ENCODE measurements at regions not wholly inside any gene's neighbourhood (a gene's known extent, or its start where the extent isn't known, plus 50 kb on each side); places are given as distances from the start of the nearest gene placed in this dataset.
"Not testable (repeated sequence)": the region's sequence is repeated elsewhere in the genome, so short reads cannot be mapped to it uniquely, and the experiment has no call there.

- no peak for ATAC-seq (ENCODE audit: low read depth in 2 of 2)
- no peaks in the 10 kb centered on the region for H3K27me3 Mint-ChIP-seq
- no peak for DNase-seq
- H3K27ac Mint-ChIP-seq = no peak overlapping the region
- Histone ChIP-seq H3K4me3 (ENCODE audit: low read depth, low read length) (no peak overlapping the region), H3K36me3 (ENCODE audit: control insufficient read depth, insufficient read depth, low read length) (no peaks in the 10 kb centered on the region), H3K4me1 (ENCODE audit: control insufficient read depth, insufficient read depth, low read length, poor library complexity, severe bottlenecking) (no peaks in the 10 kb centered on the region), H3K27me3 (ENCODE audit: control insufficient read depth, insufficient read depth, low read length) (no peaks in the 10 kb centered on the region), H3K27ac (ENCODE audit: insufficient read depth, low read length, poor library complexity, severe bottlenecking) (no peak overlapping the region), H3K9me3 (ENCODE audit: control insufficient read depth in 2 of 2, low read length in 2 of 2) (no peaks in the 10 kb centered on the region)
- H3K36me3 Mint-ChIP-seq = no peaks in the 10 kb centered on the region
- peaks cover 0 to 2% (median 0%) of the 10 kb centered on the region in 4 donors for H3K4me1 Mint-ChIP-seq
- peaks cover 0 to 7% (median 0%) of the 10 kb centered on the region in 7 donors for H3K9me3 Mint-ChIP-seq
- no peak overlapping the region for H3K4me3 Mint-ChIP-seq
These were observed 658.4 kb downstream of the UQCRFS1 start for GRCh38 chr19:28554321-28555091.

- Histone ChIP-seq H3K4me1 (ENCODE audit: control insufficient read depth, insufficient read depth, low read length, poor library complexity, severe bottlenecking) (no peaks in the 10 kb centered on the region), H3K27ac (ENCODE audit: insufficient read depth, low read length, poor library complexity, severe bottlenecking) (no peak overlapping the region), H3K9me3 (ENCODE audit: control insufficient read depth in 2 of 2, low read length in 2 of 2) (no peaks in the 10 kb centered on the region), H3K4me3 (ENCODE audit: low read depth, low read length) (no peak overlapping the region), H3K27me3 (ENCODE audit: control insufficient read depth, insufficient read depth, low read length) (no peaks in the 10 kb centered on the region), H3K36me3 (ENCODE audit: control insufficient read depth, insufficient read depth, low read length) (no peaks in the 10 kb centered on the region)
- Mint-ChIP-seq H3K4me1 (peaks cover 0 to 2% (median 0%) of the 10 kb centered on the region in 4 donors), H3K4me3 (no peak overlapping the region), H3K27me3 (no peaks in the 10 kb centered on the region), H3K27ac (no peak overlapping the region), H3K36me3 (no peaks in the 10 kb centered on the region), H3K9me3 (peaks cover 0 to 4% (median 0%) of the 10 kb centered on the region in 7 donors)
- DNase-seq (no peak), ATAC-seq (ENCODE audit: low read depth in 2 of 2) (no peak)
These were observed 659.2 kb downstream of the UQCRFS1 start for GRCh38 chr19:28553764-28554163.

DNA sequence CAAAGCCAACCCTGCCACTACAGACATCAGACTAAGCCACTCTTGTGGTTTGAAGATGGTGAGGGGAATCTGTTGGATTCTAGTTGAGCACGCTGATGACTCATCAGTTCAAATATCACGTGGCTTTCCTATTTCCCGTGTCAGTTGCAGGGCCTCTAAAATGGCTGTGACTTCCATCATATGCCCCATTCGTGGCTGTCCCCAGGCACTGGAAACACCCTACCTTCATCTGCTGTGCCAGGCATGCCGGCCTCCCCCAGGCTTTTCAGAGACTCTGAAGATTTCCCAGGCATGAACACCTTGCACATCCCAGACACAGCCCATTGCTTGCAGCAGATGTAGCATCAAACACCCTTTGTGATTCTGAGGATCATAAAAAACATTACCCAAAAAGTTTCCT lies 659.9 kb downstream of the UQCRFS1 start:
- no peaks in the 10 kb centered on the region for H3K36me3 ChIP-seq (ENCODE audit: control insufficient read depth, insufficient read depth, low read length)
- Mint-ChIP-seq H3K27ac (no peak overlapping the region), H3K36me3 (no peaks in the 10 kb centered on the region), H3K4me3 (no peak overlapping the region), H3K9me3 (peaks cover 0 to 5% (median 0%) of the 10 kb centered on the region in 7 donors), H3K4me1 (peaks cover 0 to 2% (median 0%) of the 10 kb centered on the region in 4 donors), H3K27me3 (no peaks in the 10 kb centered on the region)
- no peaks in the 10 kb centered on the region for H3K9me3 ChIP-seq (ENCODE audit: control insufficient read depth in 2 of 2, low read length in 2 of 2)
- peak in 1 of 2 donors; percentile 14 for ATAC-seq (ENCODE audit: low read depth in 2 of 2)
- H3K4me3 ChIP-seq (ENCODE audit: low read depth, low read length) = no peak overlapping the region
- no peak overlapping the region for H3K27ac ChIP-seq (ENCODE audit: insufficient read depth, low read length, poor library complexity, severe bottlenecking)
- H3K4me1 ChIP-seq (ENCODE audit: control insufficient read depth, insufficient read depth, low read length, poor library complexity, severe bottlenecking) = no peaks in the 10 kb centered on the region
- no peak for DNase-seq
- H3K27me3 ChIP-seq (ENCODE audit: control insufficient read depth, insufficient read depth, low read length) = no peaks in the 10 kb centered on the region

GRCh38 chr19:28549680-28550277 lies 663.2 kb downstream of the UQCRFS1 start:
- H3K27ac Mint-ChIP-seq = no peak overlapping the region
- H3K36me3 Mint-ChIP-seq = no peaks in the 10 kb centered on the region
- DNase-seq (no peak), ATAC-seq (ENCODE audit: low read depth in 2 of 2) (no peak)
- peaks cover 0 to 2% (median 0%) of the 10 kb centered on the region in 4 donors for H3K4me1 Mint-ChIP-seq
- Histone ChIP-seq H3K4me3 (ENCODE audit: low read depth, low read length) (no peak overlapping the region), H3K36me3 (ENCODE audit: control insufficient read depth, insufficient read depth, low read length) (no peaks in the 10 kb centered on the region), H3K4me1 (ENCODE audit: control insufficient read depth, insufficient read depth, low read length, poor library complexity, severe bottlenecking) (no peaks in the 10 kb centered on the region), H3K27me3 (ENCODE audit: control insufficient read depth, insufficient read depth, low read length) (no peaks in the 10 kb centered on the region), H3K9me3 (ENCODE audit: control insufficient read depth in 2 of 2, low read length in 2 of 2) (no peaks in the 10 kb centered on the region), H3K27ac (ENCODE audit: insufficient read depth, low read length, poor library complexity, severe bottlenecking) (no peak overlapping the region)
- H3K9me3 Mint-ChIP-seq = peaks cover 0 to 9% (median 5%) of the 10 kb centered on the region in 7 donors
- no peak overlapping the region for H3K4me3 Mint-ChIP-seq
- no peaks in the 10 kb centered on the region for H3K27me3 Mint-ChIP-seq

GRCh38 chr19:28546148-28546685 lies 666.7 kb downstream of the UQCRFS1 start:
- Histone ChIP-seq H3K36me3 (ENCODE audit: control insufficient read depth, insufficient read depth, low read length) (no peaks in the 10 kb centered on the region), H3K9me3 (ENCODE audit: control insufficient read depth in 2 of 2, low read length in 2 of 2) (no peaks in the 10 kb centered on the region), H3K27me3 (ENCODE audit: control insufficient read depth, insufficient read depth, low read length) (no peaks in the 10 kb centered on the region), H3K4me1 (ENCODE audit: control insufficient read depth, insufficient read depth, low read length, poor library complexity, severe bottlenecking) (no peaks in the 10 kb centered on the region), H3K4me3 (ENCODE audit: low read depth, low read length) (no peak overlapping the region), H3K27ac (ENCODE audit: insufficient read depth, low read length, poor library complexity, severe bottlenecking) (no peak overlapping the region)
- DNase-seq = no peak
- no peak overlapping the region for H3K27ac Mint-ChIP-seq
- no peak for ATAC-seq (ENCODE audit: low read depth in 2 of 2)
- peaks cover 0 to 20% (median 5%) of the 10 kb centered on the region in 7 donors for H3K9me3 Mint-ChIP-seq
- H3K4me1 Mint-ChIP-seq = no peaks in the 10 kb centered on the region
- no peaks in the 10 kb centered on the region for H3K36me3 Mint-ChIP-seq
- H3K27me3 Mint-ChIP-seq = no peaks in the 10 kb centered on the region
- no peak overlapping the region for H3K4me3 Mint-ChIP-seq

DNA sequence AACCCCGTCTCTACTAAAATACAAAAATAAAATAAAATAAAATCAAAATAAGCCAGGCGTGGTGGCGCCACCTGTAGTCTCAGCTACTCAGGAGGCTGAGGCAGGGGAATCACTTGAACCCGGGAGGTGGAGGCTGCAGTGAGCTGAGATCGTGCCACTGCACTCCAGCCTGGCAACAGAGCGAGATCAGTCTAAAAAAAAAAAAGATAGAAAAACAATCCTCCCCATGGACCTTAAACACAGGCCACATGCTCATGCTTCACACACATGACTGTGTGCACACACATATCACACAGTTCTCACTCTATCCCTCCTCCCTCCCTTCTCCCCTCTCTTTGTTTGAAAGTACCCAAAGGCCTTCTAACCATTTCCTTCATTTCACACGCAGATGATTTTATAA lies 667.6 kb downstream of the UQCRFS1 start:
- not testable (repeated sequence) for H3K4me1 Mint-ChIP-seq; ATAC-seq (ENCODE audit: low read depth in 2 of 2); H3K4me1 ChIP-seq (ENCODE audit: control insufficient read depth, insufficient read depth, low read length, poor library complexity, severe bottlenecking); DNase-seq; H3K4me3 ChIP-seq (ENCODE audit: low read depth, low read length); H3K9me3 ChIP-seq (ENCODE audit: control insufficient read depth in 2 of 2, low read length in 2 of 2); H3K4me3 Mint-ChIP-seq; H3K27me3 ChIP-seq (ENCODE audit: control insufficient read depth, insufficient read depth, low read length); H3K27me3 Mint-ChIP-seq; H3K36me3 ChIP-seq (ENCODE audit: control insufficient read depth, insufficient read depth, low read length); H3K36me3 Mint-ChIP-seq; H3K27ac Mint-ChIP-seq; H3K27ac ChIP-seq (ENCODE audit: insufficient read depth, low read length, poor library complexity, severe bottlenecking)
- H3K9me3 Mint-ChIP-seq = peaks cover 0 to 20% (median 5%) of the 10 kb centered on the region in 7 donors

DNA sequence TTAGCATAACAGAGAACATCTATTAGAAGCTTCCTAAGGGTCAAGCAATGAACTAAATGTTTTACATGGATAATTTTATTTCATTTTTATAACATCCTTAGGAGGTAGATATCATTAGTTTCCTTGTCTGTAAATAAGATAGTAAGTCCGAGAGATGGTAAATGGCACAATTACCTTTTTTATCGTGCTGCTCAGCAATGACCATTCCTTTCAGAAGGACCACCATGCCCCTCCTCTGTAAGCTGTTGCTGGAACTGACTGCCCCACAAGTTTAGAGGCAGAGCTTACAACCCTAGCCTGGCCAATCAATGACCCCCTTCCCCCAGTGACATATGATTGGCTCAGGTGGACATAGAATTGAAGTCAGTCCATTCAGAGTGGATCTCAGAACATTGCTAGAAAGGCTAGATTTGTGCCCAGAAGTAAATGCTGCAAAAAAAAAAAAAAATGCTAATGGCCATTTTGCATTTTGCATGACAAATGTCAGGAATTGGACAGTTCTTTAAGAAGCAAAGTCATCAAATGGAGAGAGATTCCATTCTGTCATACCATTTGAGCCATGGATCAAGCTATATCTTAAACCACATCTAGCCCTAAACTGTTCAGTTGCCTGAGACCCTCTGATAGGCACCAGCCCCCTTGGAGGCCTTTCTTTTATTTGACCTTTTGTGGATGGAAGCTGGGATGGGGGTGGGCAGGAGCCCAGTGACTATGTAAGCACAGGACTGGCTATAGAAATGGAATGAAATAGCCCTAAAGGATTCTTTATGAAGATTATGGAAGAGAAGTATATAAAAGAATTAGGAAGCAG lies 668.3 kb downstream of the UQCRFS1 start:
- H3K36me3 Mint-ChIP-seq = no peaks in the 10 kb centered on the region
- no peak overlapping the region for H3K4me3 Mint-ChIP-seq
- Histone ChIP-seq H3K27ac (ENCODE audit: insufficient read depth, low read length, poor library complexity, severe bottlenecking) (no peak overlapping the region), H3K27me3 (ENCODE audit: control insufficient read depth, insufficient read depth, low read length) (no peaks in the 10 kb centered on the region), H3K9me3 (ENCODE audit: control insufficient read depth in 2 of 2, low read length in 2 of 2) (no peaks in the 10 kb centered on the region), H3K4me3 (ENCODE audit: low read depth, low read length) (no peak overlapping the region), H3K36me3 (ENCODE audit: control insufficient read depth, insufficient read depth, low read length) (no peaks in the 10 kb centered on the region), H3K4me1 (ENCODE audit: control insufficient read depth, insufficient read depth, low read length, poor library complexity, severe bottlenecking) (no peaks in the 10 kb centered on the region)
- DNase-seq = no peak
- peaks cover 0 to 22% (median 5%) of the 10 kb centered on the region in 7 donors for H3K9me3 Mint-ChIP-seq
- H3K27me3 Mint-ChIP-seq = no peaks in the 10 kb centered on the region
- ATAC-seq (ENCODE audit: low read depth in 2 of 2) = no peak
- H3K27ac Mint-ChIP-seq = no peak overlapping the region
- H3K4me1 Mint-ChIP-seq = no peaks in the 10 kb centered on the region

Measured in CD4-positive, CD25-positive, alpha-beta regulatory T cell (primary cell).